IMR-90 (cell line): ENCODE measurements at regions not wholly inside any gene's neighbourhood (a gene's known extent, or its start where the extent isn't known, plus 50 kb on each side); places are given as distances from the start of the nearest gene placed in this dataset.
A peak's percentile ranks its signal among the peaks of the same experiment; 100 is the strongest.

ENCODE experiments used
- ATAC-seq: fragments of 200-7000 bp; cut with Tn5 transposase; 2 replicates; pipeline ENCODE4 v1.9.1; 2020; ENCODE audit warnings: low read depth, mild to moderate bottlenecking, moderate library complexity
- BruUV-seq: library from RNA; stranded (reverse); fragments of 400-500 nt; replicated peaks from 2 replicates; lab custom pipeline; 2021; lab: Mats Ljungman, UMichigan
- CTCF ChIA-PET: fragments of 300-600 bp; formaldehyde crosslinking; extraction: SDS; loops from one replicate; lab custom pipeline; 2021; ENCODE audit warnings: antibody characterized with exemption; lab: Yijun Ruan, JAX
- POLR2A ChIA-PET: fragments of 300-600 bp; sonication (Branson Sonifier 250); formaldehyde crosslinking; loops from one replicate; lab custom pipeline; 2022; ENCODE audit warnings: antibody characterized with exemption; ENCODE audit not compliant: unreplicated experiment; lab: Charles Lee
- DNase-seq: peaks from one replicate; pipeline ENCODE4 v3.0.0; 2013
- H2AFZ ChIP-seq: replicated peaks from 2 replicates; pipeline ENCODE3; 2013; ENCODE audit warnings: low read length, mild to moderate bottlenecking; ENCODE audit not compliant: poor library complexity
- H2AK5ac ChIP-seq: 2 replicates; pipeline ENCODE4 v1.6.1; 2013; ENCODE audit warnings: low read depth, low read length, inconsistent platforms
- H2AK9ac ChIP-seq: replicated peaks from 2 replicates; pipeline ENCODE3; 2013; ENCODE audit warnings: mild to moderate bottlenecking, low read depth, low read length, moderate library complexity; ENCODE audit not compliant: poor library complexity
- H2BK120ac ChIP-seq: 2 replicates; pipeline ENCODE4 v1.6.1; 2013; ENCODE audit warnings: low read depth, low read length, inconsistent platforms
- H2BK15ac ChIP-seq: 3 replicates; pipeline ENCODE4 v1.6.1; 2013; ENCODE audit warnings: low read depth, low read length, inconsistent platforms
- H2BK20ac ChIP-seq: 2 replicates; pipeline ENCODE4 v1.6.1; 2013; ENCODE audit warnings: low read depth, mild to moderate bottlenecking, inconsistent platforms, low read length, moderate library complexity
- H2BK5ac ChIP-seq: 2 replicates; pipeline ENCODE4 v1.6.1; 2013; ENCODE audit warnings: mild to moderate bottlenecking, low read depth, low read length, inconsistent platforms; ENCODE audit not compliant: poor library complexity, severe bottlenecking
- H3K14ac ChIP-seq: replicated peaks from 2 replicates; pipeline ENCODE4 v1.6.1; 2013; ENCODE audit warnings: low read depth, low read length, inconsistent platforms
- H3K18ac ChIP-seq: 2 replicates; pipeline ENCODE4 v1.6.1; 2013; ENCODE audit warnings: low read depth, low read length, control low read depth
- H3K23ac ChIP-seq: 2 replicates; pipeline ENCODE4 v1.6.1; 2013; ENCODE audit warnings: low read depth, low read length, inconsistent platforms
- H3K27ac ChIP-seq: 2 replicates; pipeline ENCODE4 v1.5.1; 2013; ENCODE audit warnings: mild to moderate bottlenecking, control low read depth, low read length; ENCODE audit not compliant: insufficient read depth
- H3K27me3 ChIP-seq: 2 replicates; pipeline ENCODE4 v1.6.1; 2013; ENCODE audit warnings: low read length; ENCODE audit not compliant: control insufficient read depth, insufficient read depth
- H3K36me3 ChIP-seq: 2 replicates; pipeline ENCODE4 v1.6.1; 2013; ENCODE audit warnings: low read length, mixed read lengths; ENCODE audit not compliant: control insufficient read depth, insufficient read depth
- H3K4ac ChIP-seq: 2 replicates; pipeline ENCODE4 v1.6.1; 2013; ENCODE audit warnings: low read depth, low read length, inconsistent platforms
- H3K4me1 ChIP-seq: 2 replicates; pipeline ENCODE4 v1.6.1; 2013; ENCODE audit warnings: low read length, mixed read lengths; ENCODE audit not compliant: control insufficient read depth, insufficient read depth
- H3K4me2 ChIP-seq: 2 replicates; pipeline ENCODE4 v1.6.1; 2013; ENCODE audit warnings: low read depth, mild to moderate bottlenecking, control low read depth, low read length, moderate library complexity
- H3K4me3 ChIP-seq: 2 replicates; pipeline ENCODE4 v1.5.1; 2013; ENCODE audit warnings: low read depth, mild to moderate bottlenecking, control low read depth, low read length, moderate library complexity; ENCODE audit not compliant: insufficient read depth
- H3K56ac ChIP-seq: 2 replicates; pipeline ENCODE4 v1.6.1; 2013; ENCODE audit warnings: low read length, inconsistent platforms; ENCODE audit not compliant: insufficient read depth; ENCODE audit errors: extremely low read depth
- H3K79me1 ChIP-seq, 2 experiments: 2 replicates each; pipeline ENCODE4 v1.6.1; 2013; ENCODE audit warnings: low read length in 2 of 2, inconsistent platforms in 1 of 2, low read depth in 1 of 2
- H3K9ac ChIP-seq: 2 replicates; pipeline ENCODE4 v1.6.1; 2013; ENCODE audit warnings: low read depth, low read length, control low read depth
- H3K9me1 ChIP-seq: 2 replicates; pipeline ENCODE4 v1.6.1; 2013; ENCODE audit warnings: low read length, inconsistent platforms; ENCODE audit not compliant: insufficient read depth
- H3K9me3 ChIP-seq: 2 replicates; pipeline ENCODE4 v1.6.1; 2013; ENCODE audit warnings: low read length; ENCODE audit not compliant: control insufficient read depth, insufficient read depth
- H4K20me1 ChIP-seq: 2 replicates; pipeline ENCODE4 v1.6.1; 2013; ENCODE audit warnings: low read length, inconsistent platforms; ENCODE audit not compliant: insufficient read depth
- H4K5ac ChIP-seq: 2 replicates; pipeline ENCODE4 v1.6.1; 2013; ENCODE audit warnings: mild to moderate bottlenecking, low read depth, low read length, control low read depth
- H4K8ac ChIP-seq, 2 experiments: 2 replicates each; pipeline ENCODE4 v1.6.1; 2013; ENCODE audit warnings: low read depth in 2 of 2, low read length in 2 of 2, control low read depth in 1 of 2, inconsistent platforms in 1 of 2
- H4K91ac ChIP-seq: 2 replicates; pipeline ENCODE4 v1.6.1; 2013; ENCODE audit warnings: low read depth, low read length, inconsistent platforms; ENCODE audit not compliant: insufficient read depth
- CEBPB ChIP-seq: IDR thresholded peaks from 2 replicates; pipeline ENCODE4 v1.6.1; 2012; ENCODE audit warnings: low read depth, low read length, improper control_type of control experiment
- CHD1 ChIP-seq: IDR thresholded peaks from 2 replicates; pipeline ENCODE4 v1.6.1; 2012; ENCODE audit warnings: low read depth, low read length, improper control_type of control experiment
- ELK1 ChIP-seq: fragments of 150-350 bp; IDR thresholded peaks from 2 replicates; pipeline ENCODE4 v1.6.1; 2016; ENCODE audit warnings: low read depth, mild to moderate bottlenecking, low read length, moderate library complexity, borderline replicate concordance
- FOS ChIP-seq: fragments of 150-350 bp; IDR thresholded peaks from 2 replicates; pipeline ENCODE4 v1.6.1; 2016; ENCODE audit warnings: low read depth, low read length
- MAFK ChIP-seq: IDR thresholded peaks from 2 replicates; pipeline ENCODE4 v1.6.1; 2012; ENCODE audit warnings: low read depth, low read length, improper control_type of control experiment
- MAZ ChIP-seq: IDR thresholded peaks from 2 replicates; pipeline ENCODE4 v1.6.1; 2012; ENCODE audit warnings: low read depth, mild to moderate bottlenecking, low read length, improper control_type of control experiment, moderate library complexity, borderline replicate concordance
- NFE2L2 ChIP-seq: fragments of 150-350 bp; IDR thresholded peaks from 2 replicates; pipeline ENCODE4 v1.6.1; 2016; ENCODE audit warnings: low read depth, mild to moderate bottlenecking, low read length
- RAD21 ChIP-seq: IDR thresholded peaks from 2 replicates; pipeline ENCODE4 v1.6.1; 2012; ENCODE audit warnings: low read length, improper control_type of control experiment
- RCOR1 ChIP-seq: IDR thresholded peaks from 2 replicates; pipeline ENCODE4 v1.6.1; 2012; ENCODE audit warnings: mild to moderate bottlenecking, low read length, improper control_type of control experiment; ENCODE audit not compliant: insufficient replicate concordance
- SMC3 ChIP-seq: fragments of 150-350 bp; IDR thresholded peaks from 2 replicates; pipeline ENCODE4 v1.6.1; 2016; ENCODE audit warnings: low read depth, mild to moderate bottlenecking, antibody characterized with exemption, low read length, moderate library complexity
- whole genome bisulfite sequencing, 2 experiments: methylation state at CpG; one replicate each; pipeline versions ENCODE4 v1.1.5 to v1.1.7; 2013; ENCODE audit warnings: missing lambda C conversion rate in 2 of 2; ENCODE audit not compliant: insufficient read length in 1 of 2; ENCODE audit errors: extremely low coverage in 2 of 2; 5-methylcytosine and 5-hydroxymethylcytosine counted together
- dilution Hi-C: fragments of 300-500 bp; cut with HindIII; formaldehyde crosslinking; loops from one replicate; pipeline ENCODE4 v1.14.3; 2018; ENCODE audit warnings: low sequenced_read_pairs; ENCODE audit not compliant: unreplicated experiment
- in situ Hi-C: fragments of 300-500 bp; cut with MboI; formaldehyde crosslinking; loops from 3 replicates; pipeline ENCODE4 v1.14.3; 2019; ENCODE audit warnings: low sequenced_read_pairs, inconsistent platforms, mixed read lengths
- intact Hi-C: fragments of 100-400 bp; cut with micrococcal nuclease; formaldehyde crosslinking; loops from 2 replicates; pipeline ENCODE4 v1.10.0; 2022

- Histone ChIP-seq H4K91ac (no peak overlapping the region), H3K9me1 (no peaks in the 10 kb centered on the region), H3K9ac (no peak overlapping the region), H3K9me3 (peaks cover 2% of the 10 kb centered on the region; the same call in 1 of the 2 replicates), H4K5ac (no peak overlapping the region), H3K4me2 (no peak overlapping the region), H2AK9ac (no peak overlapping the region), H3K27me3 (no peaks in the 10 kb centered on the region), H3K4me1 (no peaks in the 10 kb centered on the region), H2BK5ac (no peak overlapping the region), H3K4me3 (no peak overlapping the region), H3K14ac (no peak overlapping the region), H2BK15ac (no peak overlapping the region), H2BK120ac (no peak overlapping the region), H3K4ac (no peak overlapping the region), H3K18ac (no peak overlapping the region), H3K27ac (no peak overlapping the region), H3K36me3 (no peaks in the 10 kb centered on the region), H3K56ac (no peak overlapping the region), H4K8ac (no peak overlapping the region), H3K79me1 (no peaks in the 10 kb centered on the region), H2AK5ac (no peak overlapping the region), H3K23ac (no peak overlapping the region), H2BK20ac (no peak overlapping the region), H4K20me1 (no peaks in the 10 kb centered on the region), H2AFZ (peak overlapping the region; percentile 39)
- in situ Hi-C loops (no loop called here), dilution Hi-C loops (no loop called here), intact Hi-C loops (no loop called here)
- DNase-seq: no peak
- no peak for TF ChIP-seq RCOR1
- TF ChIP-seq RAD21: no peak
- TF ChIP-seq CHD1: no peak
- TF ChIP-seq NFE2L2: no peak
- no peak for TF ChIP-seq ELK1
- no peak for TF ChIP-seq FOS
- TF ChIP-seq CEBPB: no peak
- no peak for TF ChIP-seq MAFK
- no peak for TF ChIP-seq MAZ
- TF ChIP-seq SMC3: no peak
- no peak for ATAC-seq
- 60% methylated on average over 1 of the region's 10 CpGs; no CpG with 5 or more reads in 1 of the 2 experiments for WGBS, 2 experiments
- ChIA-PET POLR2A (no interaction called here), CTCF (interaction anchor here (0.6 kb wide), 1 partner anchor 522 kb away, joined by 3 read pairs; no protein-coding TSS in a partner anchor)
- no TSS peak for BruUV-seq
Observed at GRCh38 chr19:29054886-29055675, 157.9 kb downstream of the UQCRFS1 start.
